ENCODE measurements at regions not wholly inside any gene's neighbourhood (a gene's known extent, or its start where the extent isn't known, plus 50 kb on each side); places are given as distances from the start of the nearest gene placed in this dataset.

GRCh38 chr9:80091526-80091925 lies 519.8 kb downstream of the TLE4 start:
- TF ChIP-seq CTCF (conservative IDR thresholded peaks at IDR 0.05 in 1 of 2, IDR thresholded peaks at IDR 0.05 in 1 of 2; ENCODE audit: extremely low read depth in 1 of 2, insufficient read depth in 1 of 2, low read depth in 1 of 2, low read length in 2 of 2) (no peak), EZH2 (IDR thresholded peaks at IDR 0.05; ENCODE audit: borderline replicate concordance, low read length) (no peak)

Data from mammary epithelial cell (primary cell).